ENCODE measurements at regions not wholly inside any gene's neighbourhood (a gene's known extent, or its start where the extent isn't known, plus 50 kb on each side); places are given as distances from the start of the nearest gene placed in this dataset.

DNA sequence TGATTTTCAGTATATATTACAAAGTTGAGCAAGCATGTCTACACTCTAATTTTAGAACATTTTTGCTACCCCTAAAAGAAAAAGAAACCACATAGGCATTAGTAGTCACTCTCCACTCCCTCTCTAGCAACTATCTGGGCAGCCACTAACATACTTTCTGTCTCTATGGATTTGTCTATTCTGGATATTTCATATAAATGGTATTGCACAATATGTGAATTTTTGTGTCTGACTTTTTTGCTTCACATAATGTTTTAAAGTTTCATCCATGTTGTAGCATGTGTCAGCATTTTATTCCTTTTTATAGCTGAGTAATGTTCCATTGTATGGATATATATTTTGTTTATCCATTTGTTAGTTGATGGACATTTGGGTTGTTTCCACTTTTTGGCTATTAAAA is 232.5 kb upstream of the CTAGE1 start:
- Histone ChIP-seq H3K9me3 (ENCODE audit: control insufficient read depth in 1 of 2, low read length in 2 of 2) (no peaks in the 10 kb centered on the region), H3K9ac (ENCODE audit: low read depth in 1 of 2, low read length in 2 of 2) (no peak overlapping the region), H3K27me3 (ENCODE audit: control insufficient read depth in 1 of 2, insufficient read depth in 2 of 2, low read length in 2 of 2) (no peaks in the 10 kb centered on the region), H3K4me3 (ENCODE audit: low read depth in 1 of 2, low read length in 2 of 2) (no peak overlapping the region), H3K27ac (ENCODE audit: low read depth, low read length) (no peak overlapping the region), H3K36me3 (ENCODE audit: control insufficient read depth in 1 of 2, insufficient read depth in 2 of 2, low read length in 2 of 2) (no peaks in the 10 kb centered on the region), H3K4me1 (ENCODE audit: control insufficient read depth in 1 of 2, insufficient read depth in 2 of 2, low read length in 2 of 2) (no peaks in the 10 kb centered on the region)

DNA sequence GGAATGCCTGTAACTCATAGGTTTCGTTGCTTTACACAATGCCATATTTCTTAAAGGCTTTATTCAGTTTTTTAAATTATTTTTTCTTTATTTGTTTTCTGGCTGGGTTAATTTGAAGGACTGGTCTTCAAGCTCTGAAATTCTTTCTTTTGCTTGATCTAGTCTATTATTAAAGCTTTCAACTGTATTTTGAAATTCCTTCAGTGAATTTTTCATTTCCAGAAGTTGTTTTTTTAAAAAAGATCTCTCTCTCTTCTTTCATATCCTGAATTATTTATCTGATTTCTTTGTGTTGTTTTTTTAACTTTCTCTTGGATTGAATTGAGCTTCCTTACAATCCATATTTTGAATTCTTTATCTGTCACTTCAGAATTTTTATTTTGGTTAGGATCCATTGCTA is 239.9 kb upstream of the CTAGE1 start:
- Histone ChIP-seq H3K27ac (ENCODE audit: low read depth, low read length) (no peak overlapping the region), H3K4me1 (ENCODE audit: control insufficient read depth in 1 of 2, insufficient read depth in 2 of 2, low read length in 2 of 2) (no peaks in the 10 kb centered on the region), H3K27me3 (ENCODE audit: control insufficient read depth in 1 of 2, insufficient read depth in 2 of 2, low read length in 2 of 2) (no peaks in the 10 kb centered on the region), H3K36me3 (ENCODE audit: control insufficient read depth in 1 of 2, insufficient read depth in 2 of 2, low read length in 2 of 2) (no peaks in the 10 kb centered on the region), H3K9me3 (ENCODE audit: control insufficient read depth in 1 of 2, low read length in 2 of 2) (peaks cover 0 to 18% of the 10 kb centered on the region in 2 donors), H3K4me3 (ENCODE audit: low read depth in 1 of 2, low read length in 2 of 2) (no peak overlapping the region), H3K9ac (ENCODE audit: low read depth in 1 of 2, low read length in 2 of 2) (no peak overlapping the region)

- no peak overlapping the region for H3K4me3 ChIP-seq (ENCODE audit: low read depth in 1 of 2, low read length in 2 of 2)
- no peaks in the 10 kb centered on the region for H3K4me1 ChIP-seq (ENCODE audit: control insufficient read depth in 1 of 2, insufficient read depth in 2 of 2, low read length in 2 of 2)
- H3K9me3 ChIP-seq (ENCODE audit: control insufficient read depth in 1 of 2, low read length in 2 of 2), result peaks cover 0 to 18% of the 10 kb centered on the region in 2 donors
- no peaks in the 10 kb centered on the region for H3K27me3 ChIP-seq (ENCODE audit: control insufficient read depth in 1 of 2, insufficient read depth in 2 of 2, low read length in 2 of 2)
- no peak overlapping the region for H3K9ac ChIP-seq (ENCODE audit: low read depth in 1 of 2, low read length in 2 of 2)
- H3K27ac ChIP-seq (ENCODE audit: low read depth, low read length), result no peak overlapping the region
- H3K36me3 ChIP-seq (ENCODE audit: control insufficient read depth in 1 of 2, insufficient read depth in 2 of 2, low read length in 2 of 2), result no peaks in the 10 kb centered on the region
These were observed 240.6 kb upstream of the CTAGE1 start for GRCh38 chr18:22658318-22658717.

DNA sequence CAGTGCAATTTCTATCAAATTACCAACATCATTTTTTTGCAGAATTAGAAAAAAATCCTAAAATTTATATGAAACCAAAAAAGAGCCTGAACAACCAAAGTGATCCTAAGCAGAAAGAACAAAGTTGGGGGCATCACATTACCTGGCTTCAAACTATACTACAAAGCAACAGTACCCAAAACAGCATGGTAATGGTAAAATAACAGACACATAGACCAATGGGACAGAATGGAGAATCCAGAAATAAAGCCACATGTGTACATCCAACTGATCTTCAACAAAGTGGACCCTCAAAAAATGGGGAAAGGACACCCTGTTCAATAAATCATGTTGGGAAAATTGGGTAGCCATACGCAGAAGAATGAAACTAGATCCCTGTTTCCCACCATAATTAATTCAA is 245.7 kb upstream of the CTAGE1 start:
- no peaks in the 10 kb centered on the region for H3K27me3 ChIP-seq (ENCODE audit: control insufficient read depth in 1 of 2, insufficient read depth in 2 of 2, low read length in 2 of 2)
- H3K27ac ChIP-seq (ENCODE audit: low read depth, low read length), result no peak overlapping the region
- H3K4me1 ChIP-seq (ENCODE audit: control insufficient read depth in 1 of 2, insufficient read depth in 2 of 2, low read length in 2 of 2), result peaks cover 4 to 19% of the 10 kb centered on the region in 2 donors
- peaks cover 1 to 3% of the 10 kb centered on the region in 2 donors for H3K9me3 ChIP-seq (ENCODE audit: control insufficient read depth in 1 of 2, low read length in 2 of 2)
- H3K4me3 ChIP-seq (ENCODE audit: low read depth in 1 of 2, low read length in 2 of 2), result no peak overlapping the region
- no peaks in the 10 kb centered on the region for H3K36me3 ChIP-seq (ENCODE audit: control insufficient read depth in 1 of 2, insufficient read depth in 2 of 2, low read length in 2 of 2)
- no peak overlapping the region for H3K9ac ChIP-seq (ENCODE audit: low read depth in 1 of 2, low read length in 2 of 2)

GRCh38 chr18:22666411-22666940 is 248.8 kb upstream of the CTAGE1 start:
- no peak overlapping the region for H3K4me3 ChIP-seq (ENCODE audit: low read depth in 1 of 2, low read length in 2 of 2)
- no peak overlapping the region for H3K27ac ChIP-seq (ENCODE audit: low read depth, low read length)

GRCh38 chr18:22667156-22667555 is 249.4 kb upstream of the CTAGE1 start:
- H3K27me3 ChIP-seq (ENCODE audit: control insufficient read depth in 1 of 2, insufficient read depth in 2 of 2, low read length in 2 of 2), result no peaks in the 10 kb centered on the region
- H3K4me1 ChIP-seq (ENCODE audit: control insufficient read depth in 1 of 2, insufficient read depth in 2 of 2, low read length in 2 of 2), result peaks cover 12 to 42% of the 10 kb centered on the region in 2 donors
- peaks cover 0 to 3% of the 10 kb centered on the region in 2 donors for H3K9me3 ChIP-seq (ENCODE audit: control insufficient read depth in 1 of 2, low read length in 2 of 2)
- H3K36me3 ChIP-seq (ENCODE audit: control insufficient read depth in 1 of 2, insufficient read depth in 2 of 2, low read length in 2 of 2), result no peaks in the 10 kb centered on the region
- H3K9ac ChIP-seq (ENCODE audit: low read depth in 1 of 2, low read length in 2 of 2), result no peak overlapping the region
- no peak overlapping the region for H3K27ac ChIP-seq (ENCODE audit: low read depth, low read length)
- no peak overlapping the region for H3K4me3 ChIP-seq (ENCODE audit: low read depth in 1 of 2, low read length in 2 of 2)

More at GRCh38 chr18:22666411-22666940, 248.8 kb upstream of the CTAGE1 start:
- H3K4me1 ChIP-seq (ENCODE audit: control insufficient read depth in 1 of 2, insufficient read depth in 2 of 2, low read length in 2 of 2), result peaks cover 12 to 42% of the 10 kb centered on the region in 2 donors
- peaks cover 0 to 3% of the 10 kb centered on the region in 2 donors for H3K9me3 ChIP-seq (ENCODE audit: control insufficient read depth in 1 of 2, low read length in 2 of 2)
- H3K27me3 ChIP-seq (ENCODE audit: control insufficient read depth in 1 of 2, insufficient read depth in 2 of 2, low read length in 2 of 2), result no peaks in the 10 kb centered on the region
- no peaks in the 10 kb centered on the region for H3K36me3 ChIP-seq (ENCODE audit: control insufficient read depth in 1 of 2, insufficient read depth in 2 of 2, low read length in 2 of 2)
- no peak overlapping the region for H3K9ac ChIP-seq (ENCODE audit: low read depth in 1 of 2, low read length in 2 of 2)

DNA sequence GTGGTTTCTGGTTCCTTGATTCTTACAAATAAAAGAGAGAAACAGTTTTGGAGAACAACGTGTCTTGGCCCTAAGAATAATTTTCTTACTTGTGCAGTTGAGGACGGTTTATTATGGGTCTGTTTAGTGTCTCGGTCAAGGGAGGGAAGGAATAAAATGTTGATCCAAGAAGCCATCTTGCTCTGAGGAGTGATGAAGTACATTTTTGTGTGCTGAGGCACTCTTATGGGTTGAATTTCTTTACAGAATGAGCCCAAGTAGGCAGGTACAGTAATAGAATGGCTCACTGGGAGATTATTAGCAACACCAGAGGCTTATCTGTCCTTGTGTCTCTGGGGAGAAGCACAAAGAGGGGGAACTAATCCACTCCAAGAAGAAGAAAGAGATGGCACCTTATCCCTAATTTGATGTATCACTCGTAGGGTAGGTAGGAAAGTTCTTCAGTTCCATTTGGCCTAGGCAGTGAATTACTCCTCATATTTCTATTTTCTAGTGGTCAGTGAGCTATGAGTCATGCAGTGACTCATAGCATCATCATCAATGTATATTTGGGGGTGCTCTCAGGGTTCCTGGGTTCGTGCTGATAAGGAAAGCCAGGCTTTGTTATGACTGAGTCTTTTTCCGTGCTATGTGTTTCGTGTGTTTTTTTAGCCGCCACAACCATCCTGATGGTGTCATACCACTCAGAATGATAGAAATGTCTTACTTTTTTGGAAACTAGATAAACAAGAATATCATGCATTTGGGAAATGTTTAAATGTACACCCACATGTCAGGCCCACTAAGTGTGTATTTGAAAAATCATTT is 250.1 kb upstream of the CTAGE1 start:
- no peak overlapping the region for H3K27ac ChIP-seq (ENCODE audit: low read depth, low read length)

GRCh38 chr18:22668496-22668895 is 250.8 kb upstream of the CTAGE1 start:
- Histone ChIP-seq H3K36me3 (ENCODE audit: control insufficient read depth in 1 of 2, insufficient read depth in 2 of 2, low read length in 2 of 2) (no peaks in the 10 kb centered on the region), H3K4me3 (ENCODE audit: low read depth in 1 of 2, low read length in 2 of 2) (no peak overlapping the region), H3K27ac (ENCODE audit: low read depth, low read length) (no peak overlapping the region), H3K9ac (ENCODE audit: low read depth in 1 of 2, low read length in 2 of 2) (no peak overlapping the region), H3K27me3 (ENCODE audit: control insufficient read depth in 1 of 2, insufficient read depth in 2 of 2, low read length in 2 of 2) (no peaks in the 10 kb centered on the region), H3K9me3 (ENCODE audit: control insufficient read depth in 1 of 2, low read length in 2 of 2) (peaks cover 0 to 3% of the 10 kb centered on the region in 2 donors), H3K4me1 (ENCODE audit: control insufficient read depth in 1 of 2, insufficient read depth in 2 of 2, low read length in 2 of 2) (peaks cover 12 to 42% of the 10 kb centered on the region in 2 donors)

More for the DNA sequence above, 250.1 kb upstream of the CTAGE1 start:
- no peaks in the 10 kb centered on the region for H3K27me3 ChIP-seq (ENCODE audit: control insufficient read depth in 1 of 2, insufficient read depth in 2 of 2, low read length in 2 of 2)
- H3K36me3 ChIP-seq (ENCODE audit: control insufficient read depth in 1 of 2, insufficient read depth in 2 of 2, low read length in 2 of 2), result no peaks in the 10 kb centered on the region
- H3K4me3 ChIP-seq (ENCODE audit: low read depth in 1 of 2, low read length in 2 of 2), result no peak overlapping the region
- H3K9me3 ChIP-seq (ENCODE audit: control insufficient read depth in 1 of 2, low read length in 2 of 2), result peaks cover 0 to 3% of the 10 kb centered on the region in 2 donors
- H3K9ac ChIP-seq (ENCODE audit: low read depth in 1 of 2, low read length in 2 of 2), result no peak overlapping the region
- H3K4me1 ChIP-seq (ENCODE audit: control insufficient read depth in 1 of 2, insufficient read depth in 2 of 2, low read length in 2 of 2), result peaks cover 12 to 42% of the 10 kb centered on the region in 2 donors

DNA sequence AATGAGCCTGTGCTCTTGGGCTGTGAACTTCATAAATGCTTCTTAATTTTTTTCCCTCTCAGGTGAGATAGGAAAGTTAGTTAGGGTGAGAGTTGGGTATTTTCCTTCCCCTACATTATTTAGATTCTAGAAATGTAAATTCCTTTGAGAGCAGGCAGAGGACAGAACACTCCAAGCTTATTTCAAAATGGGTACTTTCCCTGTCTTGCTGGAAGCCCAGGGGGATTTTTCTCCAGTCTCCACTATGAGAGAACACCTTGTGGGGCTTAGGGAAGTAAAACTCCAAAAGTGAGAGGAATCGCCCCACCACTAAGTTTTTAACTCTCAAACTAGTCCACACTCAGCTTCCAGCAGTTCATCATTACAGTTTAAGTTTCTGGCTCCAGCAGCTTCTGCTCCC is 253.2 kb upstream of the CTAGE1 start:
- Histone ChIP-seq H3K27ac (ENCODE audit: low read depth, low read length) (no peak overlapping the region), H3K27me3 (ENCODE audit: control insufficient read depth in 1 of 2, insufficient read depth in 2 of 2, low read length in 2 of 2) (no peaks in the 10 kb centered on the region), H3K4me3 (ENCODE audit: low read depth in 1 of 2, low read length in 2 of 2) (no peak overlapping the region), H3K9me3 (ENCODE audit: control insufficient read depth in 1 of 2, low read length in 2 of 2) (no peaks in the 10 kb centered on the region), H3K4me1 (ENCODE audit: control insufficient read depth in 1 of 2, insufficient read depth in 2 of 2, low read length in 2 of 2) (peaks cover 12 to 43% of the 10 kb centered on the region in 2 donors), H3K36me3 (ENCODE audit: control insufficient read depth in 1 of 2, insufficient read depth in 2 of 2, low read length in 2 of 2) (no peaks in the 10 kb centered on the region), H3K9ac (ENCODE audit: low read depth in 1 of 2, low read length in 2 of 2) (peak overlapping the region in 1 of 2 donors; percentile 25)

- H3K4me1 ChIP-seq (ENCODE audit: control insufficient read depth in 1 of 2, insufficient read depth in 2 of 2, low read length in 2 of 2), result peaks cover 9 to 37% of the 10 kb centered on the region in 2 donors
- no peaks in the 10 kb centered on the region for H3K27me3 ChIP-seq (ENCODE audit: control insufficient read depth in 1 of 2, insufficient read depth in 2 of 2, low read length in 2 of 2)
- no peaks in the 10 kb centered on the region for H3K9me3 ChIP-seq (ENCODE audit: control insufficient read depth in 1 of 2, low read length in 2 of 2)
- no peak overlapping the region for H3K27ac ChIP-seq (ENCODE audit: low read depth, low read length)
- no peak overlapping the region for H3K9ac ChIP-seq (ENCODE audit: low read depth in 1 of 2, low read length in 2 of 2)
- no peak overlapping the region for H3K4me3 ChIP-seq (ENCODE audit: low read depth in 1 of 2, low read length in 2 of 2)
- no peaks in the 10 kb centered on the region for H3K36me3 ChIP-seq (ENCODE audit: control insufficient read depth in 1 of 2, insufficient read depth in 2 of 2, low read length in 2 of 2)
These were observed 255.6 kb upstream of the CTAGE1 start for GRCh38 chr18:22673182-22673862.
